ENCODE measurements at regions not wholly inside any gene's neighbourhood (a gene's known extent, or its start where the extent isn't known, plus 50 kb on each side); places are given as distances from the start of the nearest gene placed in this dataset.

- no peak for TF ChIP-seq CTCF (IDR thresholded peaks at IDR 0.05; ENCODE audit: extremely low read depth, low read depth, low read length)
- no peaks in the 10 kb centered on the region for H3K27me3 ChIP-seq (ENCODE audit: insufficient read depth, low read length)
Measured at GRCh38 chr1:4056989-4057388, 156.9 kb upstream of the C1orf174 start.

GRCh38 chr1:4057603-4058002 is 157.5 kb upstream of the C1orf174 start:
- Histone ChIP-seq H3K4me2 (ENCODE audit: insufficient read depth, low read length) (no peak overlapping the region), H3K79me2 (ENCODE audit: insufficient read depth, low read length) (no peaks in the 10 kb centered on the region), H3K27me3 (ENCODE audit: insufficient read depth, low read length) (no peaks in the 10 kb centered on the region), H2AFZ (ENCODE audit: low read length) (no peak overlapping the region), H4K20me1 (ENCODE audit: insufficient read depth, low read length) (no peaks in the 10 kb centered on the region), H3K4me3 (ENCODE audit: insufficient read depth, low read length) (no peak overlapping the region), H3K4me1 (ENCODE audit: insufficient read depth, low read length) (no peaks in the 10 kb centered on the region), H3K9me3 (ENCODE audit: low read depth, low read length) (no peaks in the 10 kb centered on the region), H3K27ac (ENCODE audit: low read depth, low read length) (no peak overlapping the region), H3K36me3 (ENCODE audit: insufficient read depth, low read length) (no peaks in the 10 kb centered on the region)
- no peak for DNase-seq (ENCODE audit: insufficient read length, low spot score, missing footprints)
- no peak for TF ChIP-seq CTCF (IDR thresholded peaks at IDR 0.05; ENCODE audit: extremely low read depth, low read depth, low read length)

More at GRCh38 chr1:4056989-4057388, 156.9 kb upstream of the C1orf174 start:
- Histone ChIP-seq H3K79me2 (ENCODE audit: insufficient read depth, low read length) (no peaks in the 10 kb centered on the region), H3K9me3 (ENCODE audit: low read depth, low read length) (no peaks in the 10 kb centered on the region), H3K36me3 (ENCODE audit: insufficient read depth, low read length) (no peaks in the 10 kb centered on the region), H3K27ac (ENCODE audit: low read depth, low read length) (no peak overlapping the region), H3K4me3 (ENCODE audit: insufficient read depth, low read length) (no peak overlapping the region), H3K4me2 (ENCODE audit: insufficient read depth, low read length) (no peak overlapping the region), H4K20me1 (ENCODE audit: insufficient read depth, low read length) (no peaks in the 10 kb centered on the region), H2AFZ (ENCODE audit: low read length) (no peak overlapping the region), H3K4me1 (ENCODE audit: insufficient read depth, low read length) (no peaks in the 10 kb centered on the region)
- DNase-seq (ENCODE audit: insufficient read length, low spot score, missing footprints) = no peak

- Histone ChIP-seq H2AFZ (ENCODE audit: low read length) (no peak overlapping the region), H3K9me3 (ENCODE audit: low read depth, low read length) (no peaks in the 10 kb centered on the region), H3K36me3 (ENCODE audit: insufficient read depth, low read length) (no peaks in the 10 kb centered on the region), H3K27me3 (ENCODE audit: insufficient read depth, low read length) (no peaks in the 10 kb centered on the region), H3K4me1 (ENCODE audit: insufficient read depth, low read length) (no peaks in the 10 kb centered on the region), H4K20me1 (ENCODE audit: insufficient read depth, low read length) (no peaks in the 10 kb centered on the region), H3K4me3 (ENCODE audit: insufficient read depth, low read length) (no peak overlapping the region), H3K4me2 (ENCODE audit: insufficient read depth, low read length) (no peak overlapping the region), H3K27ac (ENCODE audit: low read depth, low read length) (no peak overlapping the region), H3K79me2 (ENCODE audit: insufficient read depth, low read length) (no peaks in the 10 kb centered on the region)
- no peak for DNase-seq (ENCODE audit: insufficient read length, low spot score, missing footprints)
- TF ChIP-seq CTCF (IDR thresholded peaks at IDR 0.05; ENCODE audit: extremely low read depth, low read depth, low read length) = no peak
Measured at GRCh38 chr1:4058122-4058521, 158.1 kb upstream of the C1orf174 start.

GRCh38 chr1:4058706-4059105 is 158.6 kb upstream of the C1orf174 start:
- no peak for DNase-seq (ENCODE audit: insufficient read length, low spot score, missing footprints)
- no peak for TF ChIP-seq CTCF (IDR thresholded peaks at IDR 0.05; ENCODE audit: extremely low read depth, low read depth, low read length)
- Histone ChIP-seq H3K4me3 (ENCODE audit: insufficient read depth, low read length) (no peak overlapping the region), H3K27me3 (ENCODE audit: insufficient read depth, low read length) (no peaks in the 10 kb centered on the region), H3K27ac (ENCODE audit: low read depth, low read length) (no peak overlapping the region), H3K9me3 (ENCODE audit: low read depth, low read length) (no peaks in the 10 kb centered on the region), H3K36me3 (ENCODE audit: insufficient read depth, low read length) (no peaks in the 10 kb centered on the region), H2AFZ (ENCODE audit: low read length) (no peak overlapping the region), H3K4me2 (ENCODE audit: insufficient read depth, low read length) (no peak overlapping the region), H3K4me1 (ENCODE audit: insufficient read depth, low read length) (no peaks in the 10 kb centered on the region), H3K79me2 (ENCODE audit: insufficient read depth, low read length) (no peaks in the 10 kb centered on the region), H4K20me1 (ENCODE audit: insufficient read depth, low read length) (no peaks in the 10 kb centered on the region)

All from osteoblast (primary cell).